CMK (cell line): ENCODE measurements at regions not wholly inside any gene's neighbourhood (a gene's known extent, or its start where the extent isn't known, plus 50 kb on each side); places are given as distances from the start of the nearest gene placed in this dataset.

Experiments used
- DNase-seq: peaks from one replicate; pipeline ENCODE4 v3.0.0-alpha.2; 2010; ENCODE audit warnings: low read depth

DNA sequence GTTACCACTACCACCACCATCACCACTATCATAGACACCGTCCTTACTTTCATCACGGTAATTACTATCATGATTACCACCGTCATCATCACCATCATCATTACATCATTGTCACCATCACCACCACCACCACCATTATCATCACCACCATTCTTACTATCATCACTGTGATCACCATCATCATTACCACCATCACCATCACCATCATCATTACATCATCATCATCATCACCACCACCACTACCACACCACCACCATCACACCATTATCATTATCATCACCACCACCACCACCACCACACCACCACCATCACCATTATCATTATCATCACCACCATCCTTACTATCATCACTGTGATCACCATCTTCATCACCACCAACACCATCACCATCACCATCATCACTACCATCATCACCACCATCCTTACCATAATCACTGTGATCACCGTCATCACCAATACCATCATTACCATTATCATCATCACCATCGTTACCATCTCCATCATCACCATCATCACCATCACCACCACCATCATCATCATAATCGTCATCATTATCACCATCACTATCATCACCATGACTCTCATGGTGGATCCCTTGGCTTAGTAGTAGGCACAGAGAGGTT lies 244.4 kb upstream of the C1orf174 start:
- no peak for DNase-seq

DNA sequence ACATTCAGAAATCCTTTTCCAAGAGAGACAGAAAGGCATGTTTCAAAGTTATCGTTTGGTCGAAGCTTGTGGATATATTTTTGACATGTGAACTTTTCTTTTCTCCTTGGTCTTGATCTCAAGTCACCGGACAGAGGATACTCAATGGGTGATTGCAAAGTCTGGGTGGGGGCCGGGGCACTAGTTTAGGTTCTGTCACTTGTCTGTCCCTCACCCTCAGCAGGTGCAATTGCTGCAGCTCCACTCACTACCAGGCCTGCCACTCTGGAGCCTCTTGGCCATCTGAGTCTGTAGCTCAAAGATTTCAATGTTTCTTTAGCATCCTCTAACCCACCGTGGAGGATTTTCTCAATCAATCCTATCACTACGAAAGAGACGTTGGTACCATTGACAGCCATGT lies 246.0 kb upstream of the C1orf174 start:
- no peak for DNase-seq

DNA sequence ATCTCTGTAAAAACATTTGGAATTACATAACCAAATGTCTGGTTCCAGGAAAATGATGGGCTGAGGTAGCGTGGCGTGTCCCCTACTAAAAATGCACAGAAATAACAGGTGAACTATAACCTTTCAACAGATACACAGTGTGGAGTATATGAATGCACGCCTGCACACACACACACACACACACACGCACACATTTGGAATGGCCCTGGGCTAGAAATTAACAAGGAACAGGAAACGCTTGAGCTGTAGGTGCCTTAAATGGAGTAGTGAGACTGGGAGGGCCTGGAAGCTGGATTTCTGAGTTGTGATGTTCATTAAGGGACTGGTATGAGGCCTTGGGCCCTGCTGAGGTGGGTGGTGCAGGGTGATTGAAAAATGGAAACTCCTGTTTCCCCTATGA lies 246.5 kb upstream of the C1orf174 start:
- no peak for DNase-seq

DNA sequence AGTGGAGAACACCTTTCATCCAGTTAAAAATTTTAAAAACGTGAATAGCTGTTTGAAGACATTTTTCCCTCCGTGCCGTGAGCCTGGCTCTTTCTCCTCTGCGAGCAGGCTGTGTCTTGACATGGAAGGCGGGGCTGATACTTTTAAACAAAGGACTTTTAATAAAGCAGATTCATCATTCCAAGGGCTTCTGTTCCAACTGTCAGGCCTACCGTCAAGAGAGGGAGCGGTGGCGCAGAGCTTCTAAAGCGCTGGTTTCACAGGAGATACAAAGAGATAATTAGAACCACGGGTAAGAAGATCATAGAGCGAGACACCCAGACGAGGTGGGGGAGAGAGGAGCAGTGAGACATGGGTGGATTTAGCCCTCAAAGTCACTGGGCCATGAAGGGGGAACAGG lies 247.4 kb upstream of the C1orf174 start:
- no peak for DNase-seq

DNA sequence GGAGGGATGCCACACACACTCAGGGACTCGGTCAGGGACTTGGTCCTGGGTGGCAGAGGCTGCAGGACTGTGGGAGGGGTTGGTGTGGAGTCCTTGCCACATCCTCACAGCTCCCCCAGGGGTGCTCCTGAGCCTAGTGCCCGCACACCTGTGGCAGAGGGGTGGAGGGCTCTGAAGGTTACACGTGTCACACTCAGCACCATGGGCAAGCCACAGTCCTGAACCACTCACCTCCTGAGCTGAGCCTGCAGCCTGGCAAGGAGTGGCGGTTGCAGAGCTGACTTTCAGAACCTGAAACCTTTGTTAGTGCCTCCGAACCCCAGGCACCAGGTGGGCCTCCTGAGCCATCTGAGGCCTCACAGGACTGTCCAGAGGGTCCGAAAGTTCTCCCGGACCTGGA lies 249.2 kb upstream of the C1orf174 start:
- DNase-seq: no peak

DNA sequence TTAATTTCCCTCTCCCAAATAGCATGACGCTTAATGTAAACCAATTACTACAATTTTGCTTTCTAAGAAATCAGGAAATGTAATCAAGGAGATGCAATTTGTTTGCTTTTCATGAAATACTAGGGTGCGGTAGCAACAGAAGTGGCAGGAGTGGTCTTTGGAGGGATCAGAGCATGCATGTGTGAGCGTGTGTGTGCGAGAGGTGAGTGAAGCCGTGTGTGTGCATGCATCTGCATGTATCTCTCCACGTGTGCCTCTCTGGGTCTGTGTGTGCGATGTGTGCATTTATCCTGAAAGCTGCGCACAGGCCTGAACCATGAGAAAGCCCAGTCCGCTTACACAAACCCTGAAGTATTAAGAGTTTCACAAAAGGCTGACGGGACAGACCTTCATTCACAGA lies 249.8 kb upstream of the C1orf174 start:
- no peak for DNase-seq

DNA sequence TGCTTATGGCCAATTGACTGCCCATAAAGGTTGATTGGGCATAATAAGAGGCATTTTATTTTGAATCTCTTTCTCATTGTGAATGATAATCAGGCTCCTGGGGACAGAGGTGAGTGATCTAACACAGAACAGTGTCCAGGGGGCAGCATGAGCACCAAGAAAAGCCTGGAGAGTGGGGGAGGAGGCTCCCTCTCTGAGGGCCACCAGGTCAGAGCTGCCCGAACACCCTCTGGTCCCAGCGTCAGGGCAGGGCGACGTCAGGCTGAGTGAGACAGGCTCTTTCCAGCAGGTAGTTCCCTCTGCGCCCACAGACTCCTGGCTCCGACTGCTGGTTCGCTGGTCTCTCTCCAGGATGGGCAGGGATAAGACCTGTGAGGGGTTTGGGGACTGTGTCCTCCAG lies 250.2 kb upstream of the C1orf174 start:
- no peak for DNase-seq

DNA sequence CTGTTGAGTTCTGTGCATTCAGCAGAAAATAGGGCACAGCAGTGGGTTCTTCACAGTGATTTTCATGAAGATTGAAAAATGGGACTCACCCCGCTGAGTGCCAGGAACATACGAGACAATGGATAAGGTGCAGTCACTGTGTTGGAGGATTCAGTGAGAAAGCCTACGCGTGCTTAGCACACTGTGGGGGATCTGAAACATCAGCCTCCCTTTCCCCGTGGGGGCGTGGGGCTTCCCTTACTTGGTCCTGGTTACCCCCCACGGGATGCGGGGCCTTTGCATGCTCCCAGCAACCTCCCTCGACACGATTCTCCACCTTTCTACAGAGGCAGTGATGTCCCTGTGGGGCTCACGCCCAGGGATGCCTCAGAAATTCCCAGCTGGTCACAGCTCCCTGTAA lies 252.2 kb upstream of the C1orf174 start:
- DNase-seq: no peak

DNA sequence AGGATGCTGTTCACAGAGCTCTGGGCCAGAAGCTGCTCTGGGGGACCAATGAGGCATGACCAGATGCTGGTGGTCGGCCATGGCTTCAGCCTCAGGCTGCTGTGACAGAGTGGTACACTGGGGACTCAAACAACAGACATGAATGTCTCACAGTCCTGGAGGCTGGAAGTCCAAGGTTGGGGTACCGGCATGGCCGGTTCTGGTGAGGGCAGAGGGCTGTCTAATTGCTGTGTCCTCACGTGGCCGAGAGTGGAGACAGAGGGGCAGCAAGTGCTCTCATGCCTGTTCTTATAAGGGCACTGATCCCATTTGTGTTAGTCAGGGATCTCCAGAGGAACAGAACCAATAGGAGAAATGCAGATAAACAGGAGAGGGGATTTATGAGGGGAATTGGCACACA lies 253.5 kb upstream of the C1orf174 start:
- DNase-seq: no peak

DNA sequence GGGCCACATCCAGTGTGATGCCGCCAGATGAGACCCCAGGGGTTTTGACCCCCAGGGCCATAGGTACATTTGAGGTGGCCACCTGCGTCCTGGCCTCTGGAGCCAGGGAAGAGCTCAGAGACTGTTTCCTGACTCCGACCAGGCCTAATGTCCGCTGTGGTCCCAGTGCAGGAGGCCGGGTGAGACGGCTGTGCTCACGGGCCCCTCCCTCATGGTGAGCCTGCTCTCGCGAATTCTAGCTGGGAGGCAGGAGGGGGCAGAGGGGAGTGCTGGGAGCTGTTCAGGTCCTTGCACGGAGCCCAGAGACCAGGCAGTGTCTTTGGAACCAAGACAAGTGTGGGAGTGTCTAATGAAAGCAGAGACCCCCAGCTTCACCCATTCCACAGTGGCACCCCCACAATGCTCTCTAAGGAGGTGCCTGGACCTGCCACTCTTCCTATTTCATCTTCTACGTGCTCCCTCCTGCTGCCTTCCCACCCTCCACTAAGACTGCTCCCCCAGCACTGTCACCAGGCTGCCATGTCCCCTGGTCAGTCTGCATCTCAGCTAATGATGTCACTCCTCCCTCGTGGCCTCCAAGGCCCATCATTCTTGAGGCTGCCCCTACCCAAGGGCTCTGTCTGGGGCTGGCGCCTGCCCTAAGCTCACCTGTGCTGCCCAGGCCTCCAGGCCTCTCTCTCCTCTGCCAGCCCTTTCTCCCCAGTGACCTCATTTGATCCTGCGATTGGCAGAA lies 256.3 kb upstream of the C1orf174 start:
- DNase-seq: no peak

DNA sequence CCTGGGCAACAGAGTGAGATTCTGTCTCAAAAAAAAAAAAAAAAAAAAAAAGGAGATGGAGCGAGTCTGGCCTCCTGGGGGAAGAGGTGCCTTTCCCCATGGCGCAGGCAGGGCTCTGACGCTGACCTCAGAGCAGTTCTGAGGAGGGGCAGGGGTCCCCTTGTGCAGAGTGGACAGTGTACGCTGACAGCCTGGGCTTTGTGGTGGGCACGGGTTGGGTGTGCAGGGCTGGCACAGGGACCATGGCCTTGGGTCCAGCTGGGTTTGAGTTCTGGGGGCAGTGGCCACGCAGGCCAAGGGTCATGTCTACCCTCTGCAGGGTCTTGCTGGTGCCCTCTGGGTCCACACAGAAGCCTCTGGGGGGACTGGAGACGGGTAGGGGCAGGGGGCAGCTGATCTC lies 260.1 kb upstream of the C1orf174 start:
- no peak for DNase-seq

DNA sequence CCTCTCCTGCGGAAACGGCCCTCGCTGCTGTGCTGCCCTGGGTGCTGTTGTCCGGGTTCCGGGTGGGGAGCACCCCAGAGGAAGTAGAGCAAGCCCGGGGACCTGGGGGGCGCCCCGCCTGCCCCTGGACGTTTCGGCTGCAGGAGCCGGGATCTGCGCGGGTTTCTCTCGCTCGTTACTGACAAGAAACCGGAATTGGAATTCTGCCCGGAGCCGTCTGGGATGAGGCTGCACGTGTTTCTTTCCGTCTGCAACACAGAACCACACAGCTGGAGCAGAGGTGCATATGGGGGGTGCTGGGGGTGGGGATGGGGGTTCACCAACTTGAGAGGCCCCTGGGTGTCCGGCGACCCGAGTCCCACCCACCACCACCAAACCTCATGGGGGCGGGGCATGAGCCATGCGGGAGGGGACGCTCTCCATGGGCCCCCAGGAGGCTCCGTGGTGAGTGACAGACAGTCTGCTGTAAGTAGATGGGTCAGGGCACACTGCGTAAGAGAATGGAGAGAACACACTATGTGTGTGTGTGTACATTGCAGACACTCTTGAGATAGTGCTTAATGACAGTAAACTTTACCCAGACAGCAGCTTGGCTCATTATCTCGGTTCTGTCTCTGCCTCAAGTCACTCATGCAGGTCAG lies 261.4 kb upstream of the C1orf174 start:
- DNase-seq: no peak

DNA sequence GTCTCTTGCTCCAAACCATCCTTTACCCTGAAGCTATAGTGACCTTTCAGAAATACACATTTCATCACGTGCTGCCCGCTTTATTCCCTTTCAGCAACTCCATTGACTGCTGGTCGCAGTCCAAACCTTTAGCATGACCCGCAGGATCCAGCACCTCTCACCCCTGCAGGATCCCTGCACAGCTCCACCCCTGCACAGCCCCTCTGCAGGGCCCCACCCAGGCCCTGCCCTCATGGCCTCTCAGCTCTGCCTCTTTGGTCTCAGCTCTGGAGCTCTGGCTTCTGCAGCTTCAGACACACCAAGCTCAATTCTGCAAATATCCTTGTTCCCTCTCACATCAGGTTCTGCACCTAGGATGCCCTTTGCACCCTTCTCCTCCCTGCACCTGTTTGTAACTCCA lies 264.9 kb upstream of the C1orf174 start:
- no peak for DNase-seq

DNA sequence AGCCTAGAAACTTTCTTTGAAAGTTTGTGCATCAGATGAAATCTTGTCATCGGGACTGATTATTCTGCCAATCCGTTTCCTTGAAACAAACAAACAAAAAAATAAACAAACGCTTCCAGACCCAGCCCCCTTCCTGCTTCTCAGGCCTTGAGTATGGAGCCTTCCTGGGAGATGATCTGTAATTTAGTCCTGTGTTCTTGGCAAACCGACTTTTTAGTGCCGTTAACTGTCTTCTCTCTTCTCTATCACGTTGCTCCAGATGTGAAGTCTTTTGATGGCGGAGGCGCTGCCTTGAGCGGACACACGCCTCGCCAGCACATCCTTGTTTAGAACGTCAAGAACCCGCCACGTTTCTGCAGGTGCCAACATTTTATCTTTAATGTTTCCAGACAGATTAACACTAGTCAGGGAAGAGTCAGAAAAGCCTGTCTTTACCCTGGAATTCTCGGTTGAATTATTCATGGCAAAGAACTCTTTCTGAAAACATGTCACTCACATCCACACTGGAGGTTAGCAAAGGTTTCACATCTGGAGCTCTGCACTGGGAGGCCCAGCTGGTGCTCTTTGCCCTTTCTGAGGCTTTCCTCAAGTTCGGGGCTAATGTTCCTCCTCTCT lies 265.7 kb upstream of the C1orf174 start:
- DNase-seq: no peak

DNA sequence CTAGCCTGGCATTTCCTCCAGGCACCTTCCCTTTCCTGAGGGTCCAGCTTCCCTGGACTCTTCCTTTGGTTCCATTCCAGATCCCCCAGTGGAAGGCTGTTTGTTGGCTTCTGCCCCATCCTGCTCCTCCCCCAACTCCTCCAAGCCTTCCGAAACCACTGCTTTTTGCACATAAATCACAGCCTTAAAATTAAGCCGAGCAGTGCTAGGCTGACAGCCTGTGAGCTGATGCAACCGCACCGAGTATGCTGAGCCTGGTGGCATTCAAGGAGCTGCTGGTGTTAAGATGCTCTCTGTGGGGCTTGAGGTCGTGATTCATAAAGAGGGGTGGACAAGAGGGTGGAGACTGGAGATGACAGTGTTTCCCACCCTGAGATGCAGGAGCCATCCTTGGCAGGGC lies 266.6 kb upstream of the C1orf174 start:
- no peak for DNase-seq

DNA sequence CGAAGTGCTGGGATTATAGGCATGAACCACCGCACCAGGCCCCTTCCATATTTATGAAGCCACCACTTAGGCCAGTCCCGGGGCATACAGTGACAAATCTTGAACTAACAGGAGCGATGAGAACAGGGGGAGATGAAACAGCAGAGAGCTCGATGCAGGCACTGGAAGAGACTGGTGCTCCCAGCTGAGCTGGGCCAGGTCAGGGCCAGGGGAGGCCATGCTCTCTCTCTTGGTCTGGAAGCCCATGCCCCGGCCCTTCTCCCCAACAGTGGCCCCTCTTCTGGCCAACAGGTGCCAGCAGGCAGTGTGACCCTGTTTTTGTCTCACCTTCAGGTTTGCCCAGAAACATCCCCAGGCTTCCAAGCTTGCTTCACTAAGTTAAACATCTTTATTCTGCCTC lies 269.9 kb upstream of the C1orf174 start:
- no peak for DNase-seq

DNA sequence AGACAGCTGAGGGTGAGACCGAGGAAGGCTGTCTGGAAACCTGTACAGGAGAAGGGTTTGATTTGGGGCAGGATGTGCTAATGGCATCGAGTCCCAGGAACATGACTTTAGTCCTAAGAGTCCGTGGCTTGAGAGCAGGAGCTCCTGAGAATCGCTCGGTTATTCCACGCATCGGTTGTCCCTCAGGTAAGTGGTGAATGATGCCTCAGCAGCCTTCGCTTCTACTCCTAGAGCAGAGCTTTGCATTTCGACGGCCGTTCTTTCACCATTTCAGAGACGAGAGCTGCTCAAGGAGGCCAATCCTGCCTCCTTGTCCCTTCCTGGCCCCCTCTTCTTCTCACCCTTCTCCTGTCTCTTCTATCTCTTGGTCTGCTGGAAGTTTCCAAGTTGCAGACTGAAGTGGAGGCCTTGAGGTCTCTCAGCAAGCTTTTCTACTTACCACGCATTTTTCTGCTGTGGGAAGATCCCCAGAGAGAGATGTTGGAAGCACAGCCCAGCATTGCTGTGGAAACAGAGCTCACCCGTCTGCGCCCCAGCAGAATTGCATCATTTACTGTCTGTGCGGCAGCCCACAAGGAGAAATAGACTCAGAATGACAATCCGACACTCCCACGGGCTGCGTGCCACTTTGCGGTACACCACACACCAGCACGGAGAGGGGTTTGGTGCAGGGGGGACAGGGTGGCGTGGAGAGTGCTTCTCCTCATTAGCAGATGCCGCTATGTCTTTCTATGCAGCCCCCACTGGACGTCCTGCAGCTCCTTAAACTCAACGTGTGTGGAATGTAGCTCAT lies 270.7 kb upstream of the C1orf174 start:
- no peak for DNase-seq

DNA sequence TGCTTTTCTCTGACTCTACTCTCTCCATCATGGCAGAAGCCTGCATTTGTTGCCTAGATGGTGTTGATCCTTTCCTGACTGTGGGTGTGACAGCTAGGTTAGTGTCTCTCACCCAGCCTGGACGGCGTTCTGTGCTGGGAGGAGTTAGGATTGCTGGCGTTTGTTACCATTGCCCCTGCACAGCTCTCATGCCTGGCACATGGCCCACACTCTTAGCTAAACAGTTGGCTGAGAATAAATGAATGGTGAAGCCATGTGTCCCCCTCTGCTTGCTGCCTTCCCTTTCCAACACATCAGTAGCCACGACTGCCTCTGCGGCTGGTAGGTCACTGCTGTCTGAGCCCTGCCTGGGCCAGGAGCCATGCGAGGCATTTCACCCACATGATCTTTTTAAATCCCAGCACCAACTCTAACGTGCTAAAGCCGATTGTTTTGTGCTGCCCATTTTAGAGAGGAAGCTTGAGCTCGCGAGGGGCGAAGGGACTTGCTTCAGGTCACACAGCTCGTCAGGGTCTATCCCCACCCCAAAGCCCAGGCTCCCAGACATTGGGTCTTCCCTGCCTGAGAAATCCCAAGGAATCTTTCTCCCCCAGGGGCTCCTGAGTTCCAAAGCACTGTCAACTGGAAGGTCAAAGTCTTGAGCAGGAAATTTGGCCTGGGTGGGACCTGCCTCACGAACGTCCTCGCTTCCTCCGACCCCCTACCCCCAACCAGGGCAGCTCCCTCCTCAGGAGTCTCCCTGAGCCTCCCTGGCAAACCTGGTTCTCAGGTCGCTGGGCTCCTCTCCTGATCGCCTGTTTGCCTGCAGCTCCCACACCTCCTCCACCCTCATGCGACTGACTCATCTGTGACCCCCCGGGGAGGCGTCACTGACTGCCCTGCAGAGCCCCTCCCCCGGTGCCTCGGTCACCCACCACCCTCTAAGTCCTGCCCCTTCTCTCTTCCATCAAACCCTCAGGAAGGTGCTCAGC lies 271.7 kb upstream of the C1orf174 start:
- no peak for DNase-seq

DNA sequence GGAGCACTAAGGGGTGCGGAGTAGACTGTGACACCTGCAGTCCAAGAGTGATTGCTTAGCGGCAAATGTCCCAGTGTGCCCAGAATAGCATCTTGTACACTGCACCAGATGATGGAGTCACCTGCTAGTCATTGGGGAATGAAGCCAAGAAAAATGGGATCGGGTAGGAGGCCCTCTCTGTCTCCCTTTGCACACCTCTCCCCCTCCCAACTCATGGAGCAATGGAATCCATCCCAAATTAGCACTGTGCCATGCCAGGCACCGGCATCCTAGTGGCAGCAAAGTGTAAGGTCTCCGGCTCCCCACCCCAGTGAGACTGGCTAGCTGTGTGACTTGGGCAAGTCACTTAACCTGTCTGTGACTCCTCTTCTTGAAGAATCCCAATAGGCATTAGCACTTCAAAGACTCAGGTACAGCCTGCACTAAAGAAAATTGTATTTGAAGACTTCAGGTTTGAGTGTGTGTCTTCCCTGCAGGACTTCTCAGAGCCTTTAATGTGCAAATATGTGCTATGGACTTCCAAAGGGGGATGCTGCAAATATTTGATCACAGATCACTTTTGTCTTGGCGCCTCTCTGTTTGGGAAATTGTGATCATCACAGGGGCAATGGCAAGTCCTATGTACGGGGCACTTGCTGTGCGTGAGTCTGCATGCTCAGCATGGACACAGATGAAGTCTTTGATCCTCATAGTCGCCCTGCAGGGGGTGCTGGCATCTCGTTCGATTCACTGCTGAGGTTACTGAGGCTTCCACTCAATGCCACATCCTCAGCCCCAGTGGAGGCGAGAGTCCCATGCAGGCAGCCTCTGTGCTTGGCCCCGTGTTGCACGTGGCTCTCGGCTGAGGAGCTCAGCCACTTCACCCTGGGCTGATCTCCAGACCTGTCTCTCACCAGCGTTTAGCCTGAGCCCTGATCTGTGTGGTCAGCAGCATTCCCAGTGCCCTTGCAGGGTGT lies 272.9 kb upstream of the C1orf174 start:
- DNase-seq: peak; percentile 50

DNA sequence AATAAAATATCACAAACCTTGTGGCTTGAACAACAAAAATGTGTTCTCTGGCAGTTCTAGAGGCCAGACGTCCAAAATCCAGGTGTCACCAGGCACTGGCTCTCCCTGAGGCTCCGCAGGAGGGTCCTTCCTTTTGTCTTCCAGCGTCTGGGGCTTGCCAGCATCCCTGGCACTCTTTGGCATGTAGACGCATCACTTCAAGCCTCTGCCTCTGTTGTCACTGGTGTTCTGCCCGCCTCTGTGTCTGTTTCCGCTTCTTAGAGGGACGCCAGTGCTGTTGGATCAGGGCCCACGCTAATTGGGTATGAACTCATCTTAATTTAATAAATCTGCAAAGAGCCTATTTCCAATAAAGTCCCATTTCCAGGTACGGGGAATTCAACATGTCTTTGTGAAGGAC lies 273.7 kb upstream of the C1orf174 start:
- no peak for DNase-seq
